ENCODE measurements at regions not wholly inside any gene's neighbourhood (a gene's known extent, or its start where the extent isn't known, plus 50 kb on each side); places are given as distances from the start of the nearest gene placed in this dataset.
A peak's percentile ranks its signal among the peaks of the same experiment; 100 is the strongest.
"Not testable (repeated sequence)": the region's sequence is repeated elsewhere in the genome, so short reads cannot be mapped to it uniquely, and the experiment has no call there.

- no peak for DNase-seq
Observed at GRCh38 chrX:46228389-46228788, 316.8 kb downstream of the ZNF674 start.

- no peak for DNase-seq
Observed at GRCh38 chrX:46226422-46226821, 318.8 kb downstream of the ZNF674 start.

GRCh38 chrX:46223499-46223898 lies 321.7 kb downstream of the ZNF674 start:
- not testable (repeated sequence) for DNase-seq

GRCh38 chrX:46220822-46221221 lies 324.4 kb downstream of the ZNF674 start:
- DNase-seq = no peak

GRCh38 chrX:46218373-46218772 lies 326.8 kb downstream of the ZNF674 start:
- DNase-seq = no peak

- no peak for DNase-seq
Observed at GRCh38 chrX:46216406-46216805, 328.8 kb downstream of the ZNF674 start.

GRCh38 chrX:46211079-46211478 lies 334.1 kb downstream of the ZNF674 start:
- DNase-seq = no peak

GRCh38 chrX:46209768-46210167 lies 335.5 kb downstream of the ZNF674 start:
- no peak for DNase-seq

GRCh38 chrX:46209037-46209436 lies 336.2 kb downstream of the ZNF674 start:
- DNase-seq = no peak

- DNase-seq = peak in 1 of 58 donors; percentile 0
Observed at GRCh38 chrX:46208225-46208854, 336.9 kb downstream of the ZNF674 start.

- DNase-seq = no peak
Observed at GRCh38 chrX:46204721-46205422, 340.3 kb downstream of the ZNF674 start.

- DNase-seq = no peak
Observed at GRCh38 chrX:46202733-46203514, 342.3 kb downstream of the ZNF674 start.

GRCh38 chrX:46200413-46200812 lies 344.8 kb downstream of the ZNF674 start:
- DNase-seq = no peak

GRCh38 chrX:46198858-46199257 lies 346.4 kb downstream of the ZNF674 start:
- DNase-seq = no peak

- not testable (repeated sequence) for DNase-seq
Observed at GRCh38 chrX:46186811-46187106, 358.5 kb downstream of the ZNF674 start.

GRCh38 chrX:46185923-46186810 lies 359.1 kb downstream of the ZNF674 start:
- no peak for DNase-seq

- no peak for DNase-seq
Observed at GRCh38 chrX:46184749-46185148, 360.5 kb downstream of the ZNF674 start.

- no peak for DNase-seq
Observed at GRCh38 chrX:46180258-46180687, 364.9 kb downstream of the ZNF674 start.

- no peak for DNase-seq
Observed at GRCh38 chrX:46179748-46180147, 365.5 kb downstream of the ZNF674 start.

- DNase-seq = no peak
Observed at GRCh38 chrX:46178763-46179162, 366.5 kb downstream of the ZNF674 start.

- DNase-seq = no peak
Observed at GRCh38 chrX:46173159-46173558, 372.1 kb downstream of the ZNF674 start.

Measured in anterior cingulate cortex (tissue), 58 donors.